Stomach (tissue), 4 donors: ENCODE measurements at regions not wholly inside any gene's neighbourhood (a gene's known extent, or its start where the extent isn't known, plus 50 kb on each side); places are given as distances from the start of the nearest gene placed in this dataset.

Experiments
- POLR2A ChIP-seq, 4 donors: fragments of 450-650 bp; IDR thresholded peaks; one replicate each; pipeline ENCODE4 v1.6.1; 2016; ENCODE audit warnings: antibody characterized with exemption in 4 of 4, control low read depth in 2 of 4, mild to moderate bottlenecking in 1 of 4, moderate library complexity in 1 of 4
- TF ChIP-seq, protein P1 (sequence below), 7 experiments: fragments of 450-650 bp in 4 of 7; fragments of 200-600 bp in 3 of 7; sonication (generic) in 3 of 7; IDR thresholded peaks; one replicate each; pipeline ENCODE4 v1.5.1; 2016 to 2019; ENCODE audit warnings: antibody characterized with exemption in 7 of 7, control low read depth in 2 of 7, mild to moderate bottlenecking in 1 of 7

DNA sequence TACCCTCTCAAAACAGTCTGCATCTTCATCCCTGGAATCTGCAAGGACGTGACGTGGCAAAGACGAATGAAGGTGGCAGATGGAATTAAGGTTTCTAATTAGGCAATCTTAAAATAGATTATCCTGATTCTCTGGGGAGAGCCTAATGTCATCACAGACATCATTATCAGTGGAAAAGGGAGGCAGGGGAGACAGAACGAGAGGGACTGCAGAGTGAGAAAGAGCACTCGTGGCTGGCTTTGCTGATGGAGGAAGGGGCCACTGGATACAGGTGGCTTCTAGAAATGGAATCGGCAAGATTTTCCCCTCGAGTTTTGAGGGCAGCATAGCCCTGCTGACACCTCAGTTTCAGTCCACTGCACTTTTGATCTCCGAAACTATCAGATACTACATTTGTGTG lies 110.6 kb downstream of the ASMT start:
- TF ChIP-seq, protein P1, sequence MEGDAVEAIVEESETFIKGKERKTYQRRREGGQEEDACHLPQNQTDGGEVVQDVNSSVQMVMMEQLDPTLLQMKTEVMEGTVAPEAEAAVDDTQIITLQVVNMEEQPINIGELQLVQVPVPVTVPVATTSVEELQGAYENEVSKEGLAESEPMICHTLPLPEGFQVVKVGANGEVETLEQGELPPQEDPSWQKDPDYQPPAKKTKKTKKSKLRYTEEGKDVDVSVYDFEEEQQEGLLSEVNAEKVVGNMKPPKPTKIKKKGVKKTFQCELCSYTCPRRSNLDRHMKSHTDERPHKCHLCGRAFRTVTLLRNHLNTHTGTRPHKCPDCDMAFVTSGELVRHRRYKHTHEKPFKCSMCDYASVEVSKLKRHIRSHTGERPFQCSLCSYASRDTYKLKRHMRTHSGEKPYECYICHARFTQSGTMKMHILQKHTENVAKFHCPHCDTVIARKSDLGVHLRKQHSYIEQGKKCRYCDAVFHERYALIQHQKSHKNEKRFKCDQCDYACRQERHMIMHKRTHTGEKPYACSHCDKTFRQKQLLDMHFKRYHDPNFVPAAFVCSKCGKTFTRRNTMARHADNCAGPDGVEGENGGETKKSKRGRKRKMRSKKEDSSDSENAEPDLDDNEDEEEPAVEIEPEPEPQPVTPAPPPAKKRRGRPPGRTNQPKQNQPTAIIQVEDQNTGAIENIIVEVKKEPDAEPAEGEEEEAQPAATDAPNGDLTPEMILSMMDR (IDR thresholded peaks at IDR 0.05), result no peak
- no peak for TF ChIP-seq POLR2A (IDR thresholded peaks at IDR 0.05)
